ENCODE measurements at regions not wholly inside any gene's neighbourhood (a gene's known extent, or its start where the extent isn't known, plus 50 kb on each side); places are given as distances from the start of the nearest gene placed in this dataset.

GRCh38 chr11:70848243-70848750 is 404.1 kb downstream of the SHANK2 start:
- Histone ChIP-seq H3K4me3 (ENCODE audit: low read length) (no peak overlapping the region), H3K4me2 (ENCODE audit: low read length) (no peak overlapping the region), H4K20me1 (ENCODE audit: insufficient read depth) (no peaks in the 10 kb centered on the region), H3K9me2 (ENCODE audit: insufficient read depth, low read length) (no peaks in the 10 kb centered on the region), H3F3A (ENCODE audit: insufficient read depth, low read length, poor library complexity, severe bottlenecking) (no peaks in the 10 kb centered on the region), H2AFZ (ENCODE audit: low read depth, low read length) (no peak overlapping the region), H3K27me3 (ENCODE audit: insufficient read depth, low read depth, low read length) (no peaks in the 10 kb centered on the region), H3K36me3 (ENCODE audit: insufficient read depth, low read length) (no peaks in the 10 kb centered on the region), H3K27ac (ENCODE audit: low read length) (no peak overlapping the region), H3K79me2 (replicated peaks; ENCODE audit: insufficient read depth, low read length) (no peaks in the 10 kb centered on the region), H3K9ac (ENCODE audit: low read length) (no peak overlapping the region), H3K9me3 (ENCODE audit: low read length) (no peaks in the 10 kb centered on the region)
- no peak for TF ChIP-seq REST (IDR thresholded peaks at IDR 0.05; ENCODE audit: borderline replicate concordance)
- no peak for TF ChIP-seq CTCF (IDR thresholded peaks at IDR 0.05; ENCODE audit: poor library complexity, severe bottlenecking)
- TF ChIP-seq EP300 (conservative IDR thresholded peaks at IDR 0.05; ENCODE audit: poor library complexity, severe bottlenecking): no peak
- no peak for TF ChIP-seq TAF1 (IDR thresholded peaks at IDR 0.05; ENCODE audit: low read depth)
- no peak for TF ChIP-seq POLR2AphosphoS5 (IDR thresholded peaks at IDR 0.05)
- no peak for TF ChIP-seq SMC3 (conservative IDR thresholded peaks at IDR 0.05; ENCODE audit: poor library complexity)
- no peak for TF ChIP-seq EZH2 (IDR thresholded peaks at IDR 0.05; ENCODE audit: borderline replicate concordance, insufficient read depth, low read length, poor library complexity, severe bottlenecking)
- no peak for TF ChIP-seq RAD21 (conservative IDR thresholded peaks at IDR 0.05)
- TF ChIP-seq MXI1 (conservative IDR thresholded peaks at IDR 0.05; ENCODE audit: poor library complexity, severe bottlenecking): no peak

- H2AFZ ChIP-seq (ENCODE audit: low read depth, low read length): no peak overlapping the region
- no peaks in the 10 kb centered on the region for H3K27me3 ChIP-seq (ENCODE audit: insufficient read depth, low read depth, low read length)
- H3K27ac ChIP-seq (ENCODE audit: low read length): no peak overlapping the region
- no peaks in the 10 kb centered on the region for H3F3A ChIP-seq (ENCODE audit: insufficient read depth, low read length, poor library complexity, severe bottlenecking)
- no peaks in the 10 kb centered on the region for H4K20me1 ChIP-seq (ENCODE audit: insufficient read depth)
- H3K4me3 ChIP-seq (ENCODE audit: low read length): no peak overlapping the region
- no peak overlapping the region for H3K9ac ChIP-seq (ENCODE audit: low read length)
- H3K9me3 ChIP-seq (ENCODE audit: low read length): no peaks in the 10 kb centered on the region
- no peak overlapping the region for H3K4me2 ChIP-seq (ENCODE audit: low read length)
- no peaks in the 10 kb centered on the region for H3K79me2 ChIP-seq (replicated peaks; ENCODE audit: insufficient read depth, low read length)
- no peaks in the 10 kb centered on the region for H3K36me3 ChIP-seq (ENCODE audit: insufficient read depth, low read length)
- TF ChIP-seq EZH2 (IDR thresholded peaks at IDR 0.05; ENCODE audit: borderline replicate concordance, insufficient read depth, low read length, poor library complexity, severe bottlenecking) (no peak), RAD21 (conservative IDR thresholded peaks at IDR 0.05) (no peak), POLR2AphosphoS5 (IDR thresholded peaks at IDR 0.05) (no peak), REST (IDR thresholded peaks at IDR 0.05; ENCODE audit: borderline replicate concordance) (no peak)
- no peaks in the 10 kb centered on the region for H3K9me2 ChIP-seq (ENCODE audit: insufficient read depth, low read length)
Observed at GRCh38 chr11:70849031-70849430, 403.3 kb downstream of the SHANK2 start.
